ENCODE measurements at regions not wholly inside any gene's neighbourhood (a gene's known extent, or its start where the extent isn't known, plus 50 kb on each side); places are given as distances from the start of the nearest gene placed in this dataset.
"Not testable (repeated sequence)": the region's sequence is repeated elsewhere in the genome, so short reads cannot be mapped to it uniquely, and the experiment has no call there.

DNA sequence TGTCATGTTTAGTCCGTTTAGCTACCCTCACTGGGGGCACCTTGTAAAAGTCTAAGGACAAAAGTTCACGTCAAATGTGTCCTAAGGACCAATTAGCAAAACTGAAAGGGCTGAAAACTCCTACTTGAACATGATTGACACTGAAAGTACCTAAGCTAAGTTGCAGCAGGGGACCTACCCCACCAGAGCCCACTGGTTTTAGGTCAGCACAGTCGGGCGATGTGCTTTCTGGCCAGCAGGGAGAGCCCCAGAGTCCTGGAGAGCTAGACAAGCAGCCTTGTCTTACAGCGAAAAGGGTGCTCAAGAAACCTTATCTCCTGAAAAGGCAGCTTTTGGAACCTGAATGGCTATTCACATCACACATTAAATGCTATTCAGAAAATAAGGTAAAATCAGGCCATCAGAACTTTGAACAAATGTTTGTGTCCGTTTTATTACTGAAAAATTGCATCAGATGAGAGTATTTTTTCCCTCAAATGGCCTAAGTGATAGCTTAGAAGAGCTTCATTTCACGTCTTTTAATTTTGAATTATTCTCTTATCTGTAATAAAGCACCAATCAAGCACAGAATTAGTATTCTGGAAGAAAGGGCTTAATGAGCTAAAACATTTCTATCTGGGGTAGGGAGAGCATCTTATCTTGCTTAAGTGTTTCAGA lies 52.2 kb upstream of the MKI67 start:
- H3K4me3 ChIP-seq (ENCODE audit: low read length), result no peak overlapping the region
- H3K4me1 ChIP-seq (ENCODE audit: insufficient read depth, low read length), result peaks cover 4% of the 10 kb centered on the region; the same call in 1 of the 2 replicates
- no peak overlapping the region for H3K27ac ChIP-seq (ENCODE audit: low read depth, low read length)
- no peaks in the 10 kb centered on the region for H3K27me3 ChIP-seq (ENCODE audit: insufficient read depth, low read length)
- 50% methylated on average over 6 of the region's 7 CpGs for WGBS
- no peaks in the 10 kb centered on the region for H3K36me3 ChIP-seq (ENCODE audit: insufficient read depth, low read length)
- H3K9ac ChIP-seq (ENCODE audit: low read depth, low read length), result no peak overlapping the region
- H3K9me3 ChIP-seq (ENCODE audit: insufficient read depth, low read depth, low read length), result peaks cover 39% of the 10 kb centered on the region

GRCh38 chr10:128180843-128181242 lies 54.6 kb upstream of the MKI67 start:
- H3K27ac ChIP-seq (ENCODE audit: low read depth, low read length), result no peak overlapping the region
- WGBS, result 97% methylated on average over 7 of the region's 8 CpGs
- peaks cover 18% of the 10 kb centered on the region; the same call in 1 of the 2 replicates for H3K9me3 ChIP-seq (ENCODE audit: insufficient read depth, low read depth, low read length)
- no peak overlapping the region for H3K4me3 ChIP-seq (ENCODE audit: low read length)
- H3K36me3 ChIP-seq (ENCODE audit: insufficient read depth, low read length), result no peaks in the 10 kb centered on the region
- H3K9ac ChIP-seq (ENCODE audit: low read depth, low read length), result no peak overlapping the region
- no peaks in the 10 kb centered on the region for H3K27me3 ChIP-seq (ENCODE audit: insufficient read depth, low read length)
- H3K4me1 ChIP-seq (ENCODE audit: insufficient read depth, low read length), result peaks cover 11% of the 10 kb centered on the region

DNA sequence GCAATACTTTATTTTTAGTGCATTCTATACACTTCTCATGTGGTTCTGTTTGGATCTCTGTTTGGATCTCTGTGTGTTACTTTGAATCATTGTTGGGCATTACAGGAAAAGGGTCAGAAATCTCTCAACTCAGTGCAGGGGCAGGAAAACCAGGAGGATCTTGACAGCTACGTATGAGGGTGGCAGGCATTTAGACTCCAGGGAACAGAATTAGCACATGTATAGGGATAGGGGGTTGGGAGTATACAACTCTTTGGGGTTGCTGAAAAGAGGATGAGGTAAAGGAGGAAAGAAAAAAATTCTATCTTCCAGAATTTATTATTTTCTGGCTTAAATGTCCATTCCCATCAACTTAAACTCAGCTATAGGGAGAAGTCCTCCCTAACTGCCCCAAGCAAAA lies 59.4 kb upstream of the MKI67 start:
- H3K9ac ChIP-seq (ENCODE audit: low read depth, low read length), result no peak overlapping the region
- H3K9me3 ChIP-seq (ENCODE audit: insufficient read depth, low read depth, low read length), result peaks cover 10% of the 10 kb centered on the region; the same call in 1 of the 2 replicates
- WGBS, result 22% methylated on average over 1 of the region's 1 CpG
- H3K27ac ChIP-seq (ENCODE audit: low read depth, low read length), result no peak overlapping the region; the same call in 1 of the 2 replicates
- H3K4me3 ChIP-seq (ENCODE audit: low read length), result no peak overlapping the region
- H3K4me1 ChIP-seq (ENCODE audit: insufficient read depth, low read length), result peaks cover 12% of the 10 kb centered on the region
- no peaks in the 10 kb centered on the region for H3K36me3 ChIP-seq (ENCODE audit: insufficient read depth, low read length)
- H3K27me3 ChIP-seq (ENCODE audit: insufficient read depth, low read length), result no peaks in the 10 kb centered on the region

DNA sequence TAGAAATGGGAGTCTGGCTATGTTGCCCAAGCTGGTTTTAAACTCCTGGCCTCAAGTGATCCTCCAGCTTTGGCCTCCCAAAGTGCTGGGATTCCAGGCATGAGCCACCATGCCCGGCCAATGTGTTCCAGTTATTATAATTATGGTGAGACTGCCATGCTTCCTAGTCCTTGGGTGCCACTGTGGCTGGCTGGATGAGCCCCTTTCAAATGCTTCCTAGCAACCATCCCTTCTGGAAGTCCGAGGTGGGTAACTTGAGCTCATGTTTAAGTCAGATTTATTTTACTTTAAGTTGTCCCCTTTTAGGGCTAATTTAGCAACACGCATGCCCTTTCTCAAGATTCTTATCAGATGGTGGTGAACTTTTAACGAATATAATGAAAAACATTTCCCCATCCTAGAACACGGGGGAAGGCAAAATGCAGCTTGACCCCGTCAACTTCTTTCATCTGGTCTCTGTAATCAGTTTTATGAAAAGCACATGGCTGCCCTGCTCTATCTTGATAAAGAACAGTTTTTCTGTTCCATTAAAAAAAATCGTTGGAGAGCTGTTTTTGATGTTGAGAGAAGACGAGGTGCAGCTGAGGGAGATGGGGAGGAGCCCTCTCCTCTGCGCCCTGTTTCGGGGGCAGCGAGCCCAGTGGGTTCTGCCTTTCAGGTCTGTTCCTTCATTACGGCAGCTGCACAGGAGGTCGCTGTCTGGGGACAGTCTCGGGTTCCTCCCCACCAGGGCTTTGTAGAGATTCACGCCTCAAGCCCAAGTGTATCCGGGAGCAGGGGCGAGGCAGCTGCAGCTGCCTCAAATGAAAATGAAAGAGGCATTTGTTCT lies 61.0 kb upstream of the MKI67 start:
- Histone ChIP-seq H3K36me3 (ENCODE audit: insufficient read depth, low read length) (no peaks in the 10 kb centered on the region), H3K9me3 (ENCODE audit: insufficient read depth, low read depth, low read length) (peaks cover 10% of the 10 kb centered on the region; the same call in 1 of the 2 replicates), H3K27ac (ENCODE audit: low read depth, low read length) (no peak overlapping the region), H3K9ac (ENCODE audit: low read depth, low read length) (no peak overlapping the region), H3K27me3 (ENCODE audit: insufficient read depth, low read length) (no peaks in the 10 kb centered on the region), H3K4me3 (ENCODE audit: low read length) (no peak overlapping the region), H3K4me1 (ENCODE audit: insufficient read depth, low read length) (peaks cover 12% of the 10 kb centered on the region)
- WGBS, result 89% methylated on average over 17 of the region's 17 CpGs

- Histone ChIP-seq H3K4me1 (ENCODE audit: insufficient read depth, low read length) (peaks cover 12% of the 10 kb centered on the region), H3K36me3 (ENCODE audit: insufficient read depth, low read length) (no peaks in the 10 kb centered on the region), H3K9me3 (ENCODE audit: insufficient read depth, low read depth, low read length) (peaks cover 8% of the 10 kb centered on the region; the same call in 1 of the 2 replicates), H3K4me3 (ENCODE audit: low read length) (no peak overlapping the region), H3K27me3 (ENCODE audit: insufficient read depth, low read length) (no peaks in the 10 kb centered on the region), H3K27ac (ENCODE audit: low read depth, low read length) (no peak overlapping the region), H3K9ac (ENCODE audit: low read depth, low read length) (no peak overlapping the region)
- 94% methylated on average over 4 of the region's 4 CpGs for WGBS
Measured at GRCh38 chr10:128187788-128188185, 61.6 kb upstream of the MKI67 start.

DNA sequence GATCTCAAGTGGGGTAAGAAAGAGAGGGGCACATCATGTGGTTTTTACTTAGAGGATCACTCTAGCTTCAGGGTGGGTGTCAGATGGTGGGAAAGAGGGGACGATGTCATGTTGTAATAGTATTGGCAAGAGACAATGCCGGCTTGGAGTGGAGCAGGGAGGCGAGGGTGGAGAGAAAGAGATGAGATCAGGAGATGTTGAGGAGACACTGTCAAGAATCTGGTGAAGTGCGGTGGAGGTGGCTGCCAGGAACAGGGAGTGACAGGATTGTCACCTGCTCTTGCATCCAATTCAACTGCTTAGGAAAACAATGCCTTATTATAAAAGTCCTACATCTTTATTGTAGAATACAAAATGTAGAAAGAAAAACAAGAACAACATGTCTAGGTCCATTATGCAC lies 63.0 kb upstream of the MKI67 start:
- H3K27ac ChIP-seq (ENCODE audit: low read depth, low read length), result no peak overlapping the region
- H3K9me3 ChIP-seq (ENCODE audit: insufficient read depth, low read depth, low read length), result no peaks in the 10 kb centered on the region
- peaks cover 12% of the 10 kb centered on the region for H3K4me1 ChIP-seq (ENCODE audit: insufficient read depth, low read length)
- 92% methylated on average over 4 of the region's 4 CpGs for WGBS
- no peaks in the 10 kb centered on the region for H3K36me3 ChIP-seq (ENCODE audit: insufficient read depth, low read length)
- no peaks in the 10 kb centered on the region for H3K27me3 ChIP-seq (ENCODE audit: insufficient read depth, low read length)
- H3K9ac ChIP-seq (ENCODE audit: low read depth, low read length), result no peak overlapping the region
- H3K4me3 ChIP-seq (ENCODE audit: low read length), result no peak overlapping the region

- Histone ChIP-seq H3K4me3 (ENCODE audit: low read length) (no peak overlapping the region), H3K9me3 (ENCODE audit: insufficient read depth, low read depth, low read length) (no peaks in the 10 kb centered on the region), H3K9ac (ENCODE audit: low read depth, low read length) (no peak overlapping the region), H3K27ac (ENCODE audit: low read depth, low read length) (no peak overlapping the region), H3K36me3 (ENCODE audit: insufficient read depth, low read length) (no peaks in the 10 kb centered on the region), H3K4me1 (ENCODE audit: insufficient read depth, low read length) (no peaks in the 10 kb centered on the region), H3K27me3 (ENCODE audit: insufficient read depth, low read length) (no peaks in the 10 kb centered on the region)
- WGBS, result 97% methylated on average over 5 of the region's 5 CpGs
Measured at GRCh38 chr10:128191847-128192246, 65.6 kb upstream of the MKI67 start.

- H3K27ac ChIP-seq (ENCODE audit: low read depth, low read length), result peak overlapping the region; percentile 77; the same call in 1 of the 2 replicates
- H3K27me3 ChIP-seq (ENCODE audit: insufficient read depth, low read length); H3K4me3 ChIP-seq (ENCODE audit: low read length); H3K36me3 ChIP-seq (ENCODE audit: insufficient read depth, low read length); H3K9ac ChIP-seq (ENCODE audit: low read depth, low read length); H3K4me1 ChIP-seq (ENCODE audit: insufficient read depth, low read length): not testable (repeated sequence)
- 91% methylated on average over 2 of the region's 2 CpGs for WGBS
- peaks cover 27% of the 10 kb centered on the region for H3K9me3 ChIP-seq (ENCODE audit: insufficient read depth, low read depth, low read length)
Measured at GRCh38 chr10:128201826-128202225, 75.6 kb upstream of the MKI67 start.

DNA sequence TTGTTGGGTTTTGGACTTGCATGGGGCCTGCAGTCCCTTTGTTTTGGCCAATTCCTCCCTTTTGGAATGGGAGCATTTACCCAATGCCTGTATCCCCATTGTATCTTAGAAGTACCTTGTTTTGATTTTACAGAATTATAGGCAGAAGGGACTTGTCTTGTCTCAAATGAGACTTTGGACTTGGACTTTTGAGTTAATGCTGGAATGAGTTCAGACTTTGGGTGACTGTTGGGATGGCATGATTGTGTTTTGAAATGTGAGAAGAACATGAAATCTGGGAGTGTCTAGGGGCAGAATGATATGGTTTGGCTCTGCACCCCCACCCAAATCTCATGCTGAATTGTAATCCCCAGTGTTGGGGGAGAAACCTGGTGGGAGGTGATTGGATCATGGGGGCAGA lies 76.8 kb upstream of the MKI67 start:
- Histone ChIP-seq H3K4me3 (ENCODE audit: low read length) (no peak overlapping the region), H3K9ac (ENCODE audit: low read depth, low read length) (no peak overlapping the region), H3K4me1 (ENCODE audit: insufficient read depth, low read length) (no peaks in the 10 kb centered on the region), H3K27ac (ENCODE audit: low read depth, low read length) (no peak overlapping the region), H3K27me3 (ENCODE audit: insufficient read depth, low read length) (no peaks in the 10 kb centered on the region), H3K36me3 (ENCODE audit: insufficient read depth, low read length) (no peaks in the 10 kb centered on the region), H3K9me3 (ENCODE audit: insufficient read depth, low read depth, low read length) (peaks cover 27% of the 10 kb centered on the region)

DNA sequence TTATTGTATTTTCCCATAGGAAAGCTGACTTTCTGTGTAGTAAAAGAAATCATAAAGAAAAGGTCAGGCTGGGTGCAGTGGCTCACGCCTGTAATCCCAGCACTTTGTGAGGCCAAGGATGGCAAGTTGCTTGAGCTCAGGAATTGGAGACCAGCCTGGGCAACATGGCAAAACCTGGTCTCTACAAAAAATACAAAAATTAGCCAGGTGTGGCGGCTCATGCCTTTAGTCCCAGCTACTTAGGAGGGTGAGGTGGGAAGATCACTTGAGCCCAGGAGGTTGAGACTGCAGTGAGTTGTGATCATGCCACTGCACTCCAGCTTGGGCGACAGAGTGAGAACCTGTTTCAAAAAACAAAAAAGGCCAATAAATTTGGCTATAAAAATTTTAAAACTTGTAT lies 79.4 kb upstream of the MKI67 start:
- not testable (repeated sequence) for H3K4me3 ChIP-seq (ENCODE audit: low read length); H3K36me3 ChIP-seq (ENCODE audit: insufficient read depth, low read length); H3K4me1 ChIP-seq (ENCODE audit: insufficient read depth, low read length); H3K9ac ChIP-seq (ENCODE audit: low read depth, low read length); H3K27ac ChIP-seq (ENCODE audit: low read depth, low read length); H3K27me3 ChIP-seq (ENCODE audit: insufficient read depth, low read length)
- peaks cover 23% of the 10 kb centered on the region for H3K9me3 ChIP-seq (ENCODE audit: insufficient read depth, low read depth, low read length)
- WGBS, result 88% methylated on average over 3 of the region's 3 CpGs

DNA sequence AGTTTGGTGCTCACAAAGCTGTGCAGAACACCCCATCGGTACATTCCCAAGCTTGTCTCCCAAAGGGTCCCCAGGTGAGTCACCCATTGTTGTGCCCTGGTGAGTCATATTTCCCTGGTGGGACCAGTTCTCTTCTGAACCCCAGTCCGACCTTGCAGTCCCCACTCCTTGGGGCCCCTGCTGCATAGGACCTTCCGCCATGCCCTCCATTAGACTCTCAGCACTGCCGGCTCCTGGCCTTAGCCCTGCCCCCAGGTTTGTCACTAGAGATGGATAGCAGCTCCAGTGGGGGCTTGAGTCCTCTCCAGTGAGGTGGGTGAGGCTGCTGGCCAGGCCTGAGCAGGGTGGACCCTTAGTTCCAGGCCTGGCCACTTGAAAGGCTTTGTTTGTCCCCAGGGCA lies 80.5 kb upstream of the MKI67 start:
- H3K4me1 ChIP-seq (ENCODE audit: insufficient read depth, low read length), result no peaks in the 10 kb centered on the region

More for the DNA sequence above, 80.5 kb upstream of the MKI67 start:
- peaks cover 20% of the 10 kb centered on the region for H3K9me3 ChIP-seq (ENCODE audit: insufficient read depth, low read depth, low read length)
- 94% methylated on average over 4 of the region's 4 CpGs for WGBS
- H3K9ac ChIP-seq (ENCODE audit: low read depth, low read length), result no peak overlapping the region
- H3K27ac ChIP-seq (ENCODE audit: low read depth, low read length), result no peak overlapping the region
- no peaks in the 10 kb centered on the region for H3K36me3 ChIP-seq (ENCODE audit: insufficient read depth, low read length)
- H3K27me3 ChIP-seq (ENCODE audit: insufficient read depth, low read length), result peaks cover 14% of the 10 kb centered on the region
- H3K4me3 ChIP-seq (ENCODE audit: low read length), result no peak overlapping the region
